Keratinocyte (primary cell): ENCODE measurements at regions not wholly inside any gene's neighbourhood (a gene's known extent, or its start where the extent isn't known, plus 50 kb on each side); places are given as distances from the start of the nearest gene placed in this dataset.

Experiments used
- DNase-seq: peaks from one replicate; pipeline ENCODE4 v3.0.0-alpha.2; 2011; ENCODE audit warnings: low read depth, missing footprints, low spot score
- FAIRE-seq: peaks from 2 replicates; lab custom pipeline; 2011; peaks lifted over from hg19 to GRCh38; lab: Jason Lieb, UNC
- H2AFZ ChIP-seq: 2 replicates; pipeline ENCODE4 v1.6.0; 2012; ENCODE audit warnings: low read length, control low read depth, inconsistent platforms; ENCODE audit not compliant: control insufficient read depth
- H3K27ac ChIP-seq: 2 replicates; pipeline ENCODE4 v1.5.1; 2011; ENCODE audit warnings: low read length; ENCODE audit not compliant: control insufficient read depth, insufficient read depth
- H3K27me3 ChIP-seq: 3 replicates; pipeline ENCODE4 v1.6.0; 2011; ENCODE audit warnings: low read length; ENCODE audit not compliant: control insufficient read depth, insufficient read depth; ENCODE audit errors: extremely low read depth
- H3K36me3 ChIP-seq, 2 experiments: 2 replicates in 1 of 2; 3 replicates in 1 of 2; pipeline ENCODE4 v1.5.1; 2011; ENCODE audit warnings: low read length in 2 of 2, mild to moderate bottlenecking in 1 of 2; ENCODE audit not compliant: control insufficient read depth in 2 of 2, insufficient read depth in 2 of 2; ENCODE audit errors: extremely low read depth in 1 of 2
- H3K4me1 ChIP-seq: 3 replicates; pipeline ENCODE4 v1.5.1; 2011; ENCODE audit warnings: low read length; ENCODE audit not compliant: control insufficient read depth, insufficient read depth; ENCODE audit errors: extremely low read depth
- H3K4me2 ChIP-seq: 3 replicates; pipeline ENCODE4 v1.6.0; 2011; ENCODE audit warnings: low read depth, low read length; ENCODE audit not compliant: control insufficient read depth, insufficient read depth; ENCODE audit errors: extremely low read depth
- H3K4me3 ChIP-seq, 3 experiments: fragments of 200-600 bp in 1 of 3; sonication (generic) in 1 of 3; 2 replicates in 2 of 3; 3 replicates in 1 of 3; pipeline ENCODE4 v1.5.1; 2011 to 2016; ENCODE audit warnings: low read length in 3 of 3, mild to moderate bottlenecking in 3 of 3, control low read depth in 2 of 3, inconsistent platforms in 1 of 3, low read depth in 1 of 3, mixed read lengths in 1 of 3, mixed run types in 1 of 3, moderate library complexity in 1 of 3; ENCODE audit not compliant: control insufficient read depth in 2 of 3, insufficient read depth in 2 of 3; ENCODE audit errors: extremely low read depth in 1 of 3
- H3K79me2 ChIP-seq: 2 replicates; pipeline ENCODE4 v1.6.0; 2012; ENCODE audit warnings: low read length; ENCODE audit not compliant: control insufficient read depth, insufficient read depth
- H3K9ac ChIP-seq: 3 replicates; pipeline ENCODE4 v1.6.0; 2011; ENCODE audit warnings: low read length; ENCODE audit not compliant: control insufficient read depth, insufficient read depth; ENCODE audit errors: extremely low read depth
- H3K9me1 ChIP-seq: 3 replicates; pipeline ENCODE4 v1.6.0; 2011; ENCODE audit warnings: low read length; ENCODE audit not compliant: control insufficient read depth, insufficient read depth; ENCODE audit errors: extremely low read depth
- H3K9me3 ChIP-seq: 2 replicates; pipeline ENCODE4 v1.5.1; 2012; ENCODE audit warnings: low read depth, low read length; ENCODE audit not compliant: control insufficient read depth
- H4K20me1 ChIP-seq: 3 replicates; pipeline ENCODE4 v1.6.0; 2011; ENCODE audit warnings: low read length; ENCODE audit not compliant: control insufficient read depth, insufficient read depth; ENCODE audit errors: extremely low read depth
- CTCF ChIP-seq, 3 experiments: IDR thresholded peaks in 1 of 3; conservative IDR thresholded peaks in 1 of 3; optimal IDR thresholded peaks in 1 of 3; 2 replicates in 2 of 3; 3 replicates in 1 of 3; pipeline versions ENCODE3 to v1.5.1; 2011; ENCODE audit warnings: low read length in 3 of 3, mild to moderate bottlenecking in 3 of 3, moderate library complexity in 2 of 3, control low read depth in 1 of 3, inconsistent platforms in 1 of 3; ENCODE audit not compliant: insufficient read depth in 2 of 3; ENCODE audit errors: extremely low read depth in 1 of 3
- EZH2 ChIP-seq: IDR thresholded peaks from one replicate; pipeline ENCODE4 v1.6.1; 2012; ENCODE audit warnings: inconsistent platforms, mild to moderate bottlenecking, low read length, moderate library complexity
- dilution Hi-C: fragments of 300-500 bp; cut with MboI; formaldehyde crosslinking; loops from one replicate; pipeline ENCODE4 v1.7.0; 2020; ENCODE audit warnings: low sequenced_read_pairs; ENCODE audit not compliant: extremely low pct_ligation_motif_present

GRCh38 chr2:194867328-194867727, 789.7 kb upstream of the SLC39A10 start:
- dilution Hi-C loops, result no loop called here
- no peak for FAIRE-seq
- no peak for DNase-seq

GRCh38 chr2:194854941-194855340, 802.1 kb upstream of the SLC39A10 start:
- H3K36me3 ChIP-seq, result no peaks in the 10 kb centered on the region
- no peak overlapping the region for H3K9ac ChIP-seq
- H3K4me3 ChIP-seq, result no peak overlapping the region
- H3K9me1 ChIP-seq, result no peaks in the 10 kb centered on the region
- no peaks in the 10 kb centered on the region for H4K20me1 ChIP-seq
- H3K27ac ChIP-seq, result no peak overlapping the region
- H3K4me2 ChIP-seq, result no peak overlapping the region
- no peaks in the 10 kb centered on the region for H3K9me3 ChIP-seq
- H3K4me1 ChIP-seq, result no peaks in the 10 kb centered on the region
- no peak overlapping the region for H2AFZ ChIP-seq
- dilution Hi-C loops, result no loop called here
- DNase-seq (no peak), FAIRE-seq (no peak)
- no peak for TF ChIP-seq EZH2
- TF ChIP-seq CTCF (optimal IDR thresholded peaks at IDR 0.05 in 1 of 3, IDR thresholded peaks at IDR 0.05 in 1 of 3, conservative IDR thresholded peaks at IDR 0.05 in 1 of 3; ENCODE audit: extremely low read depth in 1 of 3, insufficient read depth in 2 of 3, low read length in 3 of 3), result no peak
- no peaks in the 10 kb centered on the region for H3K27me3 ChIP-seq
- no peaks in the 10 kb centered on the region for H3K79me2 ChIP-seq

More at GRCh38 chr2:194867328-194867727, 789.7 kb upstream of the SLC39A10 start:
- Histone ChIP-seq H3K79me2 (no peaks in the 10 kb centered on the region), H3K36me3 (no peaks in the 10 kb centered on the region), H3K4me2 (no peak overlapping the region), H3K27ac (no peak overlapping the region), H3K4me1 (no peaks in the 10 kb centered on the region), H3K27me3 (no peaks in the 10 kb centered on the region), H4K20me1 (no peaks in the 10 kb centered on the region), H3K9me1 (no peaks in the 10 kb centered on the region), H3K9ac (no peak overlapping the region), H2AFZ (no peak overlapping the region), H3K4me3 (no peak overlapping the region), H3K9me3 (no peaks in the 10 kb centered on the region)
- TF ChIP-seq CTCF (optimal IDR thresholded peaks at IDR 0.05 in 1 of 3, IDR thresholded peaks at IDR 0.05 in 1 of 3, conservative IDR thresholded peaks at IDR 0.05 in 1 of 3; ENCODE audit: extremely low read depth in 1 of 3, insufficient read depth in 2 of 3, low read length in 3 of 3) (peak; percentile 16 to 40 (median 36)), EZH2 (no peak)
